Gastrocnemius medialis (tissue), 4 donors: ENCODE measurements at regions not wholly inside any gene's neighbourhood (a gene's known extent, or its start where the extent isn't known, plus 50 kb on each side); places are given as distances from the start of the nearest gene placed in this dataset.

ENCODE experiments used
- POLR2A ChIP-seq, 2 donors: fragments of 450-650 bp; IDR thresholded peaks; one replicate each; pipeline ENCODE4 v1.6.1; 2017; ENCODE audit warnings: antibody characterized with exemption in 2 of 2, mild to moderate bottlenecking in 2 of 2, moderate library complexity in 2 of 2
- TF ChIP-seq, protein P1 (sequence below), 5 experiments: fragments of 450-650 bp in 3 of 5; fragments of 200-600 bp in 2 of 5; sonication (generic) in 2 of 5; IDR thresholded peaks in 4 of 5; conservative IDR thresholded peaks in 1 of 5; 1 replicate in 4 of 5; 2 replicates in 1 of 5; pipeline ENCODE4 v1.5.1; 2016 to 2019; ENCODE audit warnings: antibody characterized with exemption in 5 of 5, mild to moderate bottlenecking in 3 of 5, moderate library complexity in 3 of 5

DNA sequence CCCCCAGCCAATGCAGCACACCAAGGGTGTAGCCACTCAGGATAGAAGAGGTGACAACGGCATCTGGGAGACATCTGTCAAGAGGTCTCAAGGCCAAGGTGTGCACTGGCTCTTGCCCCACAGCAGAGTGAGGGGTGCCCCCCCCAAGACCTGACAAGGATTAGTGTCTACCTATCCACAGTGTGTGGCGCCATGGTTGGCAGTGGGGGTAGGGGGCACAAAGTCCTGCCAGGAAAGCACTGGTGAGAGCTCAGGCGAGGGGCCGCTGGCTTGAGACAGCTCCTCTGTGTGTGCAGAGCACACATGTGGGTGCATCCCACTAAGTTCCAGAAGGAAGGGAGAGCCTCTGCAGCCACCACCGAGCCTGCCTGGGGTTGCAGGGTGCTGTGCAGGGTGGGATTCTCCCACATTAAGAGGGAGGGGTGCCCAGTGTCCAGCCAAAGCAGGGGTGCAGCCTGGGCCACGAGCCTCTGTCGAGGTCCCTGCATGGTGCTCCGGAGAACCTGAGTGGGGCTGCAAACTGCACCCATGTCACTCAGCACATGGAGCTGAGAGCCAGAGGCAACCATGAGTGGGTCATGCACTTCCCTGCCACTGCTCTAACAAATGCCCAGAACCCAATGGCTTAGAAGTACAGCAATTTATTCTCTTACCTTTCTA is 311.2 kb upstream of the HDAC4 start:
- TF ChIP-seq, protein P1, sequence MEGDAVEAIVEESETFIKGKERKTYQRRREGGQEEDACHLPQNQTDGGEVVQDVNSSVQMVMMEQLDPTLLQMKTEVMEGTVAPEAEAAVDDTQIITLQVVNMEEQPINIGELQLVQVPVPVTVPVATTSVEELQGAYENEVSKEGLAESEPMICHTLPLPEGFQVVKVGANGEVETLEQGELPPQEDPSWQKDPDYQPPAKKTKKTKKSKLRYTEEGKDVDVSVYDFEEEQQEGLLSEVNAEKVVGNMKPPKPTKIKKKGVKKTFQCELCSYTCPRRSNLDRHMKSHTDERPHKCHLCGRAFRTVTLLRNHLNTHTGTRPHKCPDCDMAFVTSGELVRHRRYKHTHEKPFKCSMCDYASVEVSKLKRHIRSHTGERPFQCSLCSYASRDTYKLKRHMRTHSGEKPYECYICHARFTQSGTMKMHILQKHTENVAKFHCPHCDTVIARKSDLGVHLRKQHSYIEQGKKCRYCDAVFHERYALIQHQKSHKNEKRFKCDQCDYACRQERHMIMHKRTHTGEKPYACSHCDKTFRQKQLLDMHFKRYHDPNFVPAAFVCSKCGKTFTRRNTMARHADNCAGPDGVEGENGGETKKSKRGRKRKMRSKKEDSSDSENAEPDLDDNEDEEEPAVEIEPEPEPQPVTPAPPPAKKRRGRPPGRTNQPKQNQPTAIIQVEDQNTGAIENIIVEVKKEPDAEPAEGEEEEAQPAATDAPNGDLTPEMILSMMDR (IDR thresholded peaks at IDR 0.05 in 4 of 5, conservative IDR thresholded peaks at IDR 0.05 in 1 of 5), result no peak
- TF ChIP-seq POLR2A (IDR thresholded peaks at IDR 0.05), result no peak
